GM12875 (cell line): ENCODE measurements at regions not wholly inside any gene's neighbourhood (a gene's known extent, or its start where the extent isn't known, plus 50 kb on each side); places are given as distances from the start of the nearest gene placed in this dataset.
"Not testable (repeated sequence)": the region's sequence is repeated elsewhere in the genome, so short reads cannot be mapped to it uniquely, and the experiment has no call there.

Source experiments
- H3K4me3 ChIP-seq: one replicate; pipeline ENCODE4 v1.5.1; 2011; ENCODE audit warnings: low read depth, low read length, control low read depth
- CTCF ChIP-seq: IDR thresholded peaks from 2 replicates; pipeline ENCODE4 v1.5.1; 2011; ENCODE audit warnings: low read depth, mild to moderate bottlenecking, control low read depth, inconsistent platforms, low read length, moderate library complexity, borderline replicate concordance; ENCODE audit not compliant: insufficient read depth

- no peak for TF ChIP-seq CTCF
- no peak overlapping the region for H3K4me3 ChIP-seq
Measured at GRCh38 chr1:168490306-168490705, 53.5 kb downstream of the XCL2 start.

GRCh38 chr1:168488138-168488537, 55.7 kb downstream of the XCL2 start:
- TF ChIP-seq CTCF, result no peak
- H3K4me3 ChIP-seq, result no peak overlapping the region

- H3K4me3 ChIP-seq, result not testable (repeated sequence)
Measured at GRCh38 chr1:168486820-168487219, 57.0 kb downstream of the XCL2 start.

- no peak for TF ChIP-seq CTCF
- no peak overlapping the region for H3K4me3 ChIP-seq
Measured at GRCh38 chr1:168485048-168485447, 58.7 kb downstream of the XCL2 start.

GRCh38 chr1:168484083-168484482, 59.7 kb downstream of the XCL2 start:
- no peak for TF ChIP-seq CTCF
- H3K4me3 ChIP-seq, result no peak overlapping the region

GRCh38 chr1:168483539-168483938, 60.3 kb downstream of the XCL2 start:
- TF ChIP-seq CTCF, result no peak
- no peak overlapping the region for H3K4me3 ChIP-seq

- TF ChIP-seq CTCF, result no peak
- H3K4me3 ChIP-seq, result no peak overlapping the region
Measured at GRCh38 chr1:168482106-168482505, 61.7 kb downstream of the XCL2 start.

- no peak for TF ChIP-seq CTCF
Measured at GRCh38 chr1:168481586-168481985, 62.2 kb downstream of the XCL2 start.

More at GRCh38 chr1:168481586-168481985, 62.2 kb downstream of the XCL2 start:
- H3K4me3 ChIP-seq, result no peak overlapping the region
